Astrocyte (in vitro differentiated cells and primary cell): ENCODE measurements at regions not wholly inside any gene's neighbourhood (a gene's known extent, or its start where the extent isn't known, plus 50 kb on each side); places are given as distances from the start of the nearest gene placed in this dataset.

Experiments
- EZH2 ChIP-seq: IDR thresholded peaks from 2 replicates; pipeline ENCODE4 v1.6.1; 2012; ENCODE audit warnings: mild to moderate bottlenecking, low read length, inconsistent platforms; ENCODE audit not compliant: insufficient read depth
- TF ChIP-seq, protein P1 (sequence below): IDR thresholded peaks from 2 replicates; pipeline ENCODE4 v1.5.1; 2011; ENCODE audit warnings: low read depth, mild to moderate bottlenecking, inconsistent platforms, low read length, moderate library complexity; ENCODE audit not compliant: insufficient read depth

DNA sequence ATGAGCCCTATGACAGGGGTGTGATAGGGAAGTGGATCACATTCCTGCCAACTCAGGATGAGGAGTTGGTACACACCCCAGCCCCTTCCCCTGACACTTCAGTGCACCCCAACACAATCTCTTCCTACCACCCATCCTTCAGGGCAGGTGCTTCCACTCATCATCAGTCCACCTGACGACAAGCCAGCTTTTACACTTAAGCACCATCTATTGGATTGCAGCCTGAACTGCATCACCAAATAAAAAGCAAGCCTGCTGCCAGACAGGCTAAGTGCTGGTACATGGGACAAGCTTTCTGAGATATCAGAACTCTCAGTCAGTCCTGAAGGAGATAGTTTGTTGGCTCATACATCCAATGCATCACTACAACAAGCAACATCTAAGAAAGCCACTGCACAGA is 69.0 kb upstream of the TMEM200A start:
- TF ChIP-seq, protein P1, sequence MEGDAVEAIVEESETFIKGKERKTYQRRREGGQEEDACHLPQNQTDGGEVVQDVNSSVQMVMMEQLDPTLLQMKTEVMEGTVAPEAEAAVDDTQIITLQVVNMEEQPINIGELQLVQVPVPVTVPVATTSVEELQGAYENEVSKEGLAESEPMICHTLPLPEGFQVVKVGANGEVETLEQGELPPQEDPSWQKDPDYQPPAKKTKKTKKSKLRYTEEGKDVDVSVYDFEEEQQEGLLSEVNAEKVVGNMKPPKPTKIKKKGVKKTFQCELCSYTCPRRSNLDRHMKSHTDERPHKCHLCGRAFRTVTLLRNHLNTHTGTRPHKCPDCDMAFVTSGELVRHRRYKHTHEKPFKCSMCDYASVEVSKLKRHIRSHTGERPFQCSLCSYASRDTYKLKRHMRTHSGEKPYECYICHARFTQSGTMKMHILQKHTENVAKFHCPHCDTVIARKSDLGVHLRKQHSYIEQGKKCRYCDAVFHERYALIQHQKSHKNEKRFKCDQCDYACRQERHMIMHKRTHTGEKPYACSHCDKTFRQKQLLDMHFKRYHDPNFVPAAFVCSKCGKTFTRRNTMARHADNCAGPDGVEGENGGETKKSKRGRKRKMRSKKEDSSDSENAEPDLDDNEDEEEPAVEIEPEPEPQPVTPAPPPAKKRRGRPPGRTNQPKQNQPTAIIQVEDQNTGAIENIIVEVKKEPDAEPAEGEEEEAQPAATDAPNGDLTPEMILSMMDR = no peak
- TF ChIP-seq EZH2 = no peak
